ENCODE measurements at regions not wholly inside any gene's neighbourhood (a gene's known extent, or its start where the extent isn't known, plus 50 kb on each side); places are given as distances from the start of the nearest gene placed in this dataset.

GRCh38 chr2:15853903-15854302 is 86.4 kb upstream of the MYCN start:
- TF ChIP-seq POLR2AphosphoS5 (IDR thresholded peaks at IDR 0.05) (no peak), CTCF (IDR thresholded peaks at IDR 0.05) (no peak), EP300 (IDR thresholded peaks at IDR 0.05) (no peak)

All from esophagus muscularis mucosa (tissue), 4 donors.